HEK293 (cell line): ENCODE measurements at regions not wholly inside any gene's neighbourhood (a gene's known extent, or its start where the extent isn't known, plus 50 kb on each side); places are given as distances from the start of the nearest gene placed in this dataset.

Experiments
- TCF7L2 ChIP-seq: IDR thresholded peaks from 2 replicates; pipeline ENCODE4 v1.6.1; 2011; ENCODE audit warnings: low read depth, mild to moderate bottlenecking, inconsistent platforms, low read length, moderate library complexity, borderline replicate concordance
- ZBTB7A ChIP-seq: fragments of 450-650 bp; formaldehyde crosslinking; IDR thresholded peaks from 2 replicates; pipeline ENCODE4 v1.5.1; 2016; ENCODE audit warnings: low read depth, missing biosample characterization, missing genetic modification characterization
- ZNF423 ChIP-seq: fragments of 450-650 bp; formaldehyde crosslinking; IDR thresholded peaks from 2 replicates; pipeline ENCODE4 v1.5.1; 2016; ENCODE audit warnings: missing biosample characterization, missing genetic modification characterization
- ZNF664 ChIP-seq: fragments of 450-650 bp; formaldehyde crosslinking; IDR thresholded peaks from 2 replicates; pipeline ENCODE4 v1.5.1; 2016; ENCODE audit warnings: missing biosample characterization, missing genetic modification characterization
- ZNF830 ChIP-seq: fragments of 450-650 bp; IDR thresholded peaks from 2 replicates; pipeline ENCODE4 v1.5.0; 2018; ENCODE audit warnings: missing biosample characterization, missing genetic modification characterization, low read depth, mild to moderate bottlenecking, moderate library complexity
- TF ChIP-seq, protein P1 (sequence below): fragments of 450-650 bp; formaldehyde crosslinking; IDR thresholded peaks from 2 replicates; pipeline ENCODE4 v1.5.1; 2016; ENCODE audit warnings: missing biosample characterization, missing genetic modification characterization
- TF ChIP-seq, protein P2 (sequence below): fragments of 450-650 bp; formaldehyde crosslinking; IDR thresholded peaks from 2 replicates; pipeline ENCODE4 v1.5.1; 2016; ENCODE audit warnings: missing biosample characterization, missing genetic modification characterization

GRCh38 chr7:15795393-15795792, 108.9 kb upstream of the MEOX2 start:
- TF ChIP-seq, protein P1, sequence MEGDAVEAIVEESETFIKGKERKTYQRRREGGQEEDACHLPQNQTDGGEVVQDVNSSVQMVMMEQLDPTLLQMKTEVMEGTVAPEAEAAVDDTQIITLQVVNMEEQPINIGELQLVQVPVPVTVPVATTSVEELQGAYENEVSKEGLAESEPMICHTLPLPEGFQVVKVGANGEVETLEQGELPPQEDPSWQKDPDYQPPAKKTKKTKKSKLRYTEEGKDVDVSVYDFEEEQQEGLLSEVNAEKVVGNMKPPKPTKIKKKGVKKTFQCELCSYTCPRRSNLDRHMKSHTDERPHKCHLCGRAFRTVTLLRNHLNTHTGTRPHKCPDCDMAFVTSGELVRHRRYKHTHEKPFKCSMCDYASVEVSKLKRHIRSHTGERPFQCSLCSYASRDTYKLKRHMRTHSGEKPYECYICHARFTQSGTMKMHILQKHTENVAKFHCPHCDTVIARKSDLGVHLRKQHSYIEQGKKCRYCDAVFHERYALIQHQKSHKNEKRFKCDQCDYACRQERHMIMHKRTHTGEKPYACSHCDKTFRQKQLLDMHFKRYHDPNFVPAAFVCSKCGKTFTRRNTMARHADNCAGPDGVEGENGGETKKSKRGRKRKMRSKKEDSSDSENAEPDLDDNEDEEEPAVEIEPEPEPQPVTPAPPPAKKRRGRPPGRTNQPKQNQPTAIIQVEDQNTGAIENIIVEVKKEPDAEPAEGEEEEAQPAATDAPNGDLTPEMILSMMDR (tag by site-specific recombination): no peak
- TF ChIP-seq, protein P2, sequence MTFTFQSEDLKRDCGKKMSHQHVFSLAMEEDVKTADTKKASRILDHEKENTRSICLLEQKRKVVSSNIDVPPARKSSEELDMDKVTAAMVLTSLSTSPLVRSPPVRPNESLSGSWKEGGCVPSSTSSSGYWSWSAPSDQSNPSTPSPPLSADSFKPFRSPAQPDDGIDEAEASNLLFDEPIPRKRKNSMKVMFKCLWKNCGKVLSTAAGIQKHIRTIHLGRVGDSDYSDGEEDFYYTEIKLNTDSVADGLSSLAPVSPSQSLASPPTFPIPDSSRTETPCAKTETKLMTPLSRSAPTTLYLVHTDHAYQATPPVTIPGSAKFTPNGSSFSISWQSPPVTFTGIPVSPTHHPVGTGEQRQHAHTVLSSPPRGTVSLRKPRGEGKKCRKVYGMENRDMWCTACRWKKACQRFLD (tag by site-specific recombination): no peak
- TF ChIP-seq ZNF664 (tag by site-specific recombination): no peak
- no peak for TF ChIP-seq ZNF830 (tag by site-specific recombination)
- TF ChIP-seq ZBTB7A (tag by site-specific recombination): no peak
- TF ChIP-seq ZNF423 (tag by site-specific recombination): no peak
- no peak for TF ChIP-seq TCF7L2
